OCI-LY7 (cell line): ENCODE measurements at regions not wholly inside any gene's neighbourhood (a gene's known extent, or its start where the extent isn't known, plus 50 kb on each side); places are given as distances from the start of the nearest gene placed in this dataset.

ENCODE experiments used
- BruUV-seq: library from RNA; stranded (reverse); fragments of 400-500 nt; replicated peaks from 2 replicates; lab custom pipeline; 2021; lab: Mats Ljungman, UMichigan
- CTCF ChIA-PET: fragments of 300-600 bp; sonication (Branson Sonifier 250); formaldehyde crosslinking; loops from one replicate; lab custom pipeline; 2022; ENCODE audit warnings: antibody characterized with exemption; ENCODE audit not compliant: unreplicated experiment; lab: Charles Lee
- POLR2A ChIA-PET: fragments of 300-600 bp; sonication (Branson Sonifier 250); formaldehyde crosslinking; loops from one replicate; lab custom pipeline; 2022; ENCODE audit warnings: antibody characterized with exemption; lab: Charles Lee
- DNase-seq: peaks from one replicate; pipeline ENCODE4 v3.0.0-alpha.2; 2015; ENCODE audit warnings: low spot score
- H2AFZ ChIP-seq: fragments of 200-600 bp; sonication (generic), shearing (Covaris generic); 2 replicates; pipeline ENCODE4 v1.6.1; 2014; ENCODE audit warnings: mild to moderate bottlenecking, antibody characterized with exemption, low read length, moderate library complexity
- H3K27ac ChIP-seq: fragments of 200-600 bp; sonication (generic); 2 replicates; pipeline ENCODE4 v1.5.1; 2014; ENCODE audit warnings: mixed run types, low read depth, mild to moderate bottlenecking, moderate library complexity, low read length, inconsistent platforms; ENCODE audit not compliant: poor library complexity, severe bottlenecking
- H3K36me3 ChIP-seq: fragments of 200-600 bp; sonication (generic); 2 replicates; pipeline ENCODE4 v1.6.1; 2014; ENCODE audit warnings: mild to moderate bottlenecking, antibody characterized with exemption, low read length, moderate library complexity, mixed read lengths; ENCODE audit not compliant: insufficient read depth
- H3K4me1 ChIP-seq: fragments of 200-600 bp; sonication (generic); 2 replicates; pipeline ENCODE4 v1.5.1; 2014; ENCODE audit warnings: mild to moderate bottlenecking, low read length; ENCODE audit not compliant: insufficient read depth, poor library complexity, severe bottlenecking
- H3K4me2 ChIP-seq: fragments of 200-600 bp; sonication (generic); 2 replicates; pipeline ENCODE4 v1.6.1; 2014; ENCODE audit warnings: mild to moderate bottlenecking, low read length
- H3K4me3 ChIP-seq: fragments of 200-600 bp; sonication (generic); 2 replicates; pipeline ENCODE4 v1.5.1; 2014; ENCODE audit warnings: mild to moderate bottlenecking, low read depth, low read length; ENCODE audit not compliant: poor library complexity, severe bottlenecking
- H3K79me2 ChIP-seq: fragments of 200-600 bp; sonication (generic); 2 replicates; pipeline ENCODE4 v1.6.1; 2016; ENCODE audit warnings: low read depth, mild to moderate bottlenecking, low read length, moderate library complexity, mixed read lengths; ENCODE audit not compliant: insufficient read depth
- H3K9me2 ChIP-seq: fragments of 200-600 bp; sonication (generic); 2 replicates; pipeline ENCODE4 v1.6.1; 2016; ENCODE audit warnings: mild to moderate bottlenecking, low read length, mixed read lengths; ENCODE audit not compliant: insufficient read depth
- H3K9me3 ChIP-seq: fragments of 200-600 bp; sonication (generic); 2 replicates; pipeline ENCODE4 v1.6.1; 2014; ENCODE audit warnings: mild to moderate bottlenecking, mixed run types, low read length, mixed read lengths
- H4K20me1 ChIP-seq: fragments of 200-600 bp; sonication (generic); 2 replicates; pipeline ENCODE4 v1.6.1; 2014; ENCODE audit warnings: mild to moderate bottlenecking, antibody characterized with exemption, low read length, moderate library complexity, mixed read lengths; ENCODE audit not compliant: insufficient read depth
- EZH2phosphoT487 ChIP-seq: fragments of 200-600 bp; sonication (generic); IDR thresholded peaks from 2 replicates; pipeline ENCODE4 v1.6.1; 2018; ENCODE audit warnings: low read depth, borderline replicate concordance, mild to moderate bottlenecking, mixed run types, antibody characterized with exemption, low read length, moderate library complexity, mixed read lengths
- intact Hi-C: fragments of 100-400 bp; cut with micrococcal nuclease; formaldehyde crosslinking; loops from one replicate; pipeline ENCODE4 v1.10.0; 2022; ENCODE audit not compliant: unreplicated experiment
- TF ChIP-seq, protein P1 (sequence below): fragments of 200-600 bp; sonication (generic); conservative IDR thresholded peaks from 2 replicates; pipeline ENCODE4 v1.5.1; 2014; ENCODE audit warnings: mild to moderate bottlenecking, antibody characterized with exemption, low read length, moderate library complexity, mixed read lengths

GRCh38 chr9:84187090-84187489, 153.5 kb downstream of the SLC28A3 start:
- H3K79me2 ChIP-seq: no peaks in the 10 kb centered on the region
- TF ChIP-seq, protein P1, sequence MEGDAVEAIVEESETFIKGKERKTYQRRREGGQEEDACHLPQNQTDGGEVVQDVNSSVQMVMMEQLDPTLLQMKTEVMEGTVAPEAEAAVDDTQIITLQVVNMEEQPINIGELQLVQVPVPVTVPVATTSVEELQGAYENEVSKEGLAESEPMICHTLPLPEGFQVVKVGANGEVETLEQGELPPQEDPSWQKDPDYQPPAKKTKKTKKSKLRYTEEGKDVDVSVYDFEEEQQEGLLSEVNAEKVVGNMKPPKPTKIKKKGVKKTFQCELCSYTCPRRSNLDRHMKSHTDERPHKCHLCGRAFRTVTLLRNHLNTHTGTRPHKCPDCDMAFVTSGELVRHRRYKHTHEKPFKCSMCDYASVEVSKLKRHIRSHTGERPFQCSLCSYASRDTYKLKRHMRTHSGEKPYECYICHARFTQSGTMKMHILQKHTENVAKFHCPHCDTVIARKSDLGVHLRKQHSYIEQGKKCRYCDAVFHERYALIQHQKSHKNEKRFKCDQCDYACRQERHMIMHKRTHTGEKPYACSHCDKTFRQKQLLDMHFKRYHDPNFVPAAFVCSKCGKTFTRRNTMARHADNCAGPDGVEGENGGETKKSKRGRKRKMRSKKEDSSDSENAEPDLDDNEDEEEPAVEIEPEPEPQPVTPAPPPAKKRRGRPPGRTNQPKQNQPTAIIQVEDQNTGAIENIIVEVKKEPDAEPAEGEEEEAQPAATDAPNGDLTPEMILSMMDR: no peak
- no peak for TF ChIP-seq EZH2phosphoT487

GRCh38 chr9:84189904-84190303, 150.7 kb downstream of the SLC28A3 start:
- H3K9me3 ChIP-seq: no peaks in the 10 kb centered on the region
- CTCF ChIA-PET: no interaction called here
- no peak for DNase-seq

More at GRCh38 chr9:84187090-84187489, 153.5 kb downstream of the SLC28A3 start:
- BruUV-seq: no TSS peak
- POLR2A ChIA-PET: no interaction called here
- Histone ChIP-seq H2AFZ (no peak overlapping the region), H3K4me2 (no peak overlapping the region), H3K27ac (no peak overlapping the region), H3K9me3 (no peaks in the 10 kb centered on the region), H3K4me3 (no peak overlapping the region), H4K20me1 (no peaks in the 10 kb centered on the region), H3K36me3 (no peaks in the 10 kb centered on the region), H3K4me1 (no peaks in the 10 kb centered on the region), H3K9me2 (no peaks in the 10 kb centered on the region)
- no peak for DNase-seq
- intact Hi-C loops: no loop called here
- CTCF ChIA-PET: no interaction called here

DNA sequence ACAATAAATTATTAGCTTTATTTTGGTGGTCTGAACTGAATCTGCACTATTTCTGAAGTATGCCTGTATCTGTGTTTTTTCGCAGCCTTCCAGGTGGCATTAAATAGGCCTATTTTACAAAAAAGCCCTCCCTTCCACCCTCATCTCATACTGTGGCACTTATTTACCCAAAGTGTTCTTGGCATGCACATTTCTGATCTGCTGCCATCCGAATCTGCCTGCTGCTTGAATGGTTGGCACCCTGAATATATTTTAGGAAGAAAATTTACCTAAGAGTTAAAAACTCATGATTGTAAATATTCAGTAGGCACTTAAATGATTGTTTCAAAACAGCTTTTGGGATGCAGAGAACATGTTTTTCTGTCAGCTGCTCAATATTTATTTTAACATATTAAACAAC, 150.1 kb downstream of the SLC28A3 start:
- Histone ChIP-seq H3K27ac (no peak overlapping the region), H4K20me1 (no peaks in the 10 kb centered on the region), H3K4me1 (no peaks in the 10 kb centered on the region), H3K36me3 (no peaks in the 10 kb centered on the region), H3K9me3 (no peaks in the 10 kb centered on the region), H3K79me2 (no peaks in the 10 kb centered on the region), H3K4me3 (no peak overlapping the region), H3K9me2 (no peaks in the 10 kb centered on the region), H2AFZ (no peak overlapping the region), H3K4me2 (no peak overlapping the region)
- no TSS peak for BruUV-seq
- no peak for DNase-seq
- TF ChIP-seq EZH2phosphoT487: no peak
- TF ChIP-seq, protein P1: no peak
- POLR2A ChIA-PET: no interaction called here
- CTCF ChIA-PET: no interaction called here
- intact Hi-C loops: no loop called here

More at GRCh38 chr9:84189904-84190303, 150.7 kb downstream of the SLC28A3 start:
- intact Hi-C loops: no loop called here
- Histone ChIP-seq H2AFZ (no peak overlapping the region), H3K4me1 (no peaks in the 10 kb centered on the region), H3K4me3 (no peak overlapping the region), H3K79me2 (no peaks in the 10 kb centered on the region), H3K4me2 (no peak overlapping the region), H3K36me3 (no peaks in the 10 kb centered on the region), H4K20me1 (no peaks in the 10 kb centered on the region), H3K9me2 (no peaks in the 10 kb centered on the region), H3K27ac (no peak overlapping the region)
- no TSS peak for BruUV-seq
- TF ChIP-seq, protein P1: no peak
- no peak for TF ChIP-seq EZH2phosphoT487
- POLR2A ChIA-PET: interaction anchor here (0.9 kb wide), 1 partner anchor 66 kb away, joined by 3 read pairs; no protein-coding TSS in a partner anchor
